ENCODE measurements at regions not wholly inside any gene's neighbourhood (a gene's known extent, or its start where the extent isn't known, plus 50 kb on each side); places are given as distances from the start of the nearest gene placed in this dataset.

- no peaks in the 10 kb centered on the region for H3K4me1 Mint-ChIP-seq (ENCODE audit: insufficient read depth, unreplicated experiment)
- no TSS peak for BruUV-seq (replicated peaks)
- no peak for DNase-seq (ENCODE audit: unreplicated experiment)
These were observed 149.7 kb upstream of the NUDT6 start for GRCh38 chr4:123072060-123072459.

GRCh38 chr4:123073650-123074049 is 151.3 kb upstream of the NUDT6 start:
- BruUV-seq (replicated peaks): no TSS peak
- H3K4me1 Mint-ChIP-seq (ENCODE audit: insufficient read depth, unreplicated experiment): no peaks in the 10 kb centered on the region
- no peaks in the 10 kb centered on the region for H3K27me3 Mint-ChIP-seq (ENCODE audit: insufficient read depth, unreplicated experiment)

More at GRCh38 chr4:123072060-123072459, 149.7 kb upstream of the NUDT6 start:
- no peak for TF ChIP-seq CTCF (IDR thresholded peaks at IDR 0.05; ENCODE audit: unreplicated experiment)
- Mint-ChIP-seq H3K27ac (ENCODE audit: low read depth, unreplicated experiment) (no peak overlapping the region), H3K4me3 (ENCODE audit: unreplicated experiment) (no peak overlapping the region), H3K36me3 (ENCODE audit: insufficient read depth, unreplicated experiment) (no peaks in the 10 kb centered on the region), H3K9me3 (ENCODE audit: unreplicated experiment) (no peaks in the 10 kb centered on the region), H3K27me3 (ENCODE audit: insufficient read depth, unreplicated experiment) (no peaks in the 10 kb centered on the region)
- CTCF ChIA-PET: interaction anchor here (1.4 kb wide), 1 partner anchor 10 kb away, joined by 5 read pairs; no protein-coding TSS in a partner anchor
- intact Hi-C loops (cut with micrococcal nuclease): no loop called here
- POLR2A ChIA-PET: no interaction called here

GRCh38 chr4:123077330-123077729 is 154.9 kb upstream of the NUDT6 start:
- Mint-ChIP-seq H3K27ac (ENCODE audit: low read depth, unreplicated experiment) (no peak overlapping the region), H3K9me3 (ENCODE audit: unreplicated experiment) (peaks cover 4% of the 10 kb centered on the region), H3K4me3 (ENCODE audit: unreplicated experiment) (no peak overlapping the region), H3K4me1 (ENCODE audit: insufficient read depth, unreplicated experiment) (no peaks in the 10 kb centered on the region), H3K27me3 (ENCODE audit: insufficient read depth, unreplicated experiment) (no peaks in the 10 kb centered on the region), H3K36me3 (ENCODE audit: insufficient read depth, unreplicated experiment) (no peaks in the 10 kb centered on the region)
- ChIA-PET POLR2A (no interaction called here), CTCF (no interaction called here)
- DNase-seq (ENCODE audit: unreplicated experiment): no peak
- BruUV-seq (replicated peaks): no TSS peak
- intact Hi-C loops (cut with micrococcal nuclease): no loop called here
- no peak for TF ChIP-seq CTCF (IDR thresholded peaks at IDR 0.05; ENCODE audit: unreplicated experiment)

More at GRCh38 chr4:123073650-123074049, 151.3 kb upstream of the NUDT6 start:
- Mint-ChIP-seq H3K27ac (ENCODE audit: low read depth, unreplicated experiment) (no peak overlapping the region), H3K4me3 (ENCODE audit: unreplicated experiment) (no peak overlapping the region), H3K36me3 (ENCODE audit: insufficient read depth, unreplicated experiment) (no peaks in the 10 kb centered on the region), H3K9me3 (ENCODE audit: unreplicated experiment) (no peaks in the 10 kb centered on the region)
- POLR2A ChIA-PET: no interaction called here
- CTCF ChIA-PET: no interaction called here
- DNase-seq (ENCODE audit: unreplicated experiment): no peak
- intact Hi-C loops (cut with micrococcal nuclease): no loop called here
- no peak for TF ChIP-seq CTCF (IDR thresholded peaks at IDR 0.05; ENCODE audit: unreplicated experiment)

GRCh38 chr4:123081971-123082370 is 159.6 kb upstream of the NUDT6 start:
- TF ChIP-seq CTCF (IDR thresholded peaks at IDR 0.05; ENCODE audit: unreplicated experiment): no peak
- Mint-ChIP-seq H3K27me3 (ENCODE audit: insufficient read depth, unreplicated experiment) (no peaks in the 10 kb centered on the region), H3K9me3 (ENCODE audit: unreplicated experiment) (peaks cover 8% of the 10 kb centered on the region), H3K27ac (ENCODE audit: low read depth, unreplicated experiment) (no peak overlapping the region), H3K4me1 (ENCODE audit: insufficient read depth, unreplicated experiment) (no peaks in the 10 kb centered on the region), H3K4me3 (ENCODE audit: unreplicated experiment) (no peak overlapping the region), H3K36me3 (ENCODE audit: insufficient read depth, unreplicated experiment) (no peaks in the 10 kb centered on the region)
- no peak for DNase-seq (ENCODE audit: unreplicated experiment)
- no TSS peak for BruUV-seq (replicated peaks)
- CTCF ChIA-PET: interaction anchor here (1.4 kb wide), 1 partner anchor 10 kb away, joined by 5 read pairs; no protein-coding TSS in a partner anchor
- intact Hi-C loops (cut with micrococcal nuclease): no loop called here
- POLR2A ChIA-PET: no interaction called here

Data from MCF 10A (cell line).